Heart left ventricle (tissue), 16 donors: ENCODE measurements at regions not wholly inside any gene's neighbourhood (a gene's known extent, or its start where the extent isn't known, plus 50 kb on each side); places are given as distances from the start of the nearest gene placed in this dataset.

Experiments used
- ATAC-seq, 4 donors: fragments of 200-7000 bp; cut with Tn5 transposase; one replicate each; pipeline ENCODE4 v1.9.1; 2020 to 2022; ENCODE audit warnings: moderate library complexity in 4 of 4, mild to moderate bottlenecking in 3 of 4, moderate number of reproducible peaks in 1 of 4
- DNase-seq, 5 donors: peaks; one replicate each; pipeline ENCODE4 v3.0.0-alpha.2; 2020
- H3K27ac ChIP-seq, 12 donors: fragments of 200-600 bp; sonication (generic) in 4 of 12; one replicate each; pipeline versions ENCODE4 v1.5.0 to v1.8.0; 2016 to 2022; ENCODE audit warnings: mild to moderate bottlenecking in 2 of 12
- H3K27me3 ChIP-seq, 9 donors: fragments of 200-600 bp; sonication (generic) in 2 of 9; one replicate each; pipeline versions ENCODE4 v1.5.1 to v1.8.0; 2016 to 2022; ENCODE audit warnings: mild to moderate bottlenecking in 3 of 9
- H3K36me3 ChIP-seq, 9 donors: fragments of 200-600 bp; sonication (generic) in 2 of 9; one replicate each; pipeline versions ENCODE4 v1.5.0 to v1.8.0; 2018 to 2022; ENCODE audit warnings: mild to moderate bottlenecking in 2 of 9
- H3K4me1 ChIP-seq, 12 donors: fragments of 200-600 bp; sonication (generic) in 4 of 12; one replicate each; pipeline versions ENCODE4 v1.5.0 to v1.8.0; 2016 to 2022; ENCODE audit warnings: mild to moderate bottlenecking in 3 of 12
- H3K4me3 ChIP-seq, 12 donors: fragments of 200-600 bp; sonication (generic) in 4 of 12; one replicate each; pipeline versions ENCODE4 v1.5.0 to v1.8.0; 2017 to 2022; ENCODE audit warnings: mild to moderate bottlenecking in 9 of 12, moderate library complexity in 4 of 12
- H3K9me3 ChIP-seq, 12 donors: fragments of 200-600 bp; sonication (generic) in 4 of 12; one replicate each; pipeline versions ENCODE4 v1.5.0 to v1.8.0; 2016 to 2022; ENCODE audit warnings: mild to moderate bottlenecking in 1 of 12
- POLR2A ChIP-seq, 2 donors: fragments of 450-650 bp; IDR thresholded peaks; one replicate each; pipeline ENCODE4 v1.6.1; 2017; ENCODE audit warnings: antibody characterized with exemption in 2 of 2, mild to moderate bottlenecking in 2 of 2, moderate library complexity in 2 of 2
- WGBS, 4 donors: extraction: QIAGEN DNeasy Blood & Tissue Kit in 2 of 4; methylation state at CpG; one replicate each; pipeline versions ENCODE4 v1.1.5 to v1.1.7; 2013 to 2018; 5-methylcytosine and 5-hydroxymethylcytosine counted together
- intact Hi-C, 10 donors: fragments of 100-400 bp; cut with DNase I; formaldehyde crosslinking; loops; one replicate each; pipeline versions ENCODE4 v1.11.1 to v1.14.2; 2022
- TF ChIP-seq, protein P1 (sequence below), 12 donors: fragments of 200-600 bp; sonication (generic) in 4 of 12; IDR thresholded peaks; one replicate each; pipeline versions ENCODE4 v1.5.0 to v1.8.0; 2018 to 2022; ENCODE audit warnings: antibody characterized with exemption in 12 of 12, mild to moderate bottlenecking in 5 of 12
- donor health status: ischemic (EF 13 %, LVEDD 7.1; RV severe dilation, severe dysfunction).
- donor health status: healthy with polysubstance abuse.
- donor health status: DM: no; HTN: yes; CAD: no.
- donor health status: DM: no; HTN: no; CAD: no.
- donor health status: ischemic (EF 25% LVEDD 6.9; RV normal size, moderate dysfunction).
- donor health status: ischemic (EF 25% LVEDD 5.7; RV mildly dilated, moderate dysfunction).
- donor health status: healthy.
- donor health status: DM: yes; HTN: yes; CAD: no.
- donor health status: ischemic (EF 35%, LVEDD 5.7; RV mildly dilated, moderate dysfunction).
- donor health status: nonischemic (EF 11% LVEDD 7.7; RV severe dilation, severe dysfunction).
- donor health status: DM: yes; HTN: yes; CAD: no.
- donor health status: PGD.
- donor health status: ischemic (EF 29% LVEDD 5.4; RV normal size, mild dysfunction).
- donor health status: nonischemic (EF 23%, LVEDD 6.1; RV moderate dilation, normal function).

- Histone ChIP-seq H3K27me3 (no peaks in the 10 kb centered on the region), H3K4me3 (no peak overlapping the region), H3K9me3 (no peaks in the 10 kb centered on the region), H3K4me1 (peaks cover 0 to 6% (median 0%) of the 10 kb centered on the region in 12 donors), H3K27ac (no peak overlapping the region), H3K36me3 (no peaks in the 10 kb centered on the region)
- intact Hi-C loops, result no loop called here
- TF ChIP-seq POLR2A (IDR thresholded peaks at IDR 0.05), result no peak
- TF ChIP-seq, protein P1, sequence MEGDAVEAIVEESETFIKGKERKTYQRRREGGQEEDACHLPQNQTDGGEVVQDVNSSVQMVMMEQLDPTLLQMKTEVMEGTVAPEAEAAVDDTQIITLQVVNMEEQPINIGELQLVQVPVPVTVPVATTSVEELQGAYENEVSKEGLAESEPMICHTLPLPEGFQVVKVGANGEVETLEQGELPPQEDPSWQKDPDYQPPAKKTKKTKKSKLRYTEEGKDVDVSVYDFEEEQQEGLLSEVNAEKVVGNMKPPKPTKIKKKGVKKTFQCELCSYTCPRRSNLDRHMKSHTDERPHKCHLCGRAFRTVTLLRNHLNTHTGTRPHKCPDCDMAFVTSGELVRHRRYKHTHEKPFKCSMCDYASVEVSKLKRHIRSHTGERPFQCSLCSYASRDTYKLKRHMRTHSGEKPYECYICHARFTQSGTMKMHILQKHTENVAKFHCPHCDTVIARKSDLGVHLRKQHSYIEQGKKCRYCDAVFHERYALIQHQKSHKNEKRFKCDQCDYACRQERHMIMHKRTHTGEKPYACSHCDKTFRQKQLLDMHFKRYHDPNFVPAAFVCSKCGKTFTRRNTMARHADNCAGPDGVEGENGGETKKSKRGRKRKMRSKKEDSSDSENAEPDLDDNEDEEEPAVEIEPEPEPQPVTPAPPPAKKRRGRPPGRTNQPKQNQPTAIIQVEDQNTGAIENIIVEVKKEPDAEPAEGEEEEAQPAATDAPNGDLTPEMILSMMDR (IDR thresholded peaks at IDR 0.05), result no peak
- DNase-seq, result no peak
- no peak for ATAC-seq
- WGBS, 4 donors, result 62 to 73% (median 65%) methylated on average over 1 of the region's 1 CpG
Measured at GRCh38 chr10:61076572-61077114, 132.7 kb upstream of the RHOBTB1 start.

DNA sequence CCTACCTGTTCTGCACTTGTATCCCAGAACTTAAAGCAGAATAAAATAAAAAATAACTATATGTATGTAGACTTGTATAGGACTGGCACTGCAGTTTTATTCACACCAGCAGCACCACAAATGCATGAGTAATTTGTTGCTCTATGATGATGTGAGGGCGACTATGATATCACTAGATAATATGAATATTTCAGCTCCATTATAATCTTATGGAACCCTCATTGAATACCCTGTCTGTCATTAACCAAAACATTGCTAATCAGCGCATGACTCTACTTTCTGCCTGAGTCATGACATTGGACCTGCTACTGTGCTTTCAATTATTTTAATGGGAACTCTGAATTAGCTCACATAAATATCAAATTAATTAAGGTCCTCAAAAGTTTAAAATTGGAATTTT is 129.4 kb upstream of the RHOBTB1 start:
- TF ChIP-seq, protein P1 (IDR thresholded peaks at IDR 0.05), result no peak
- TF ChIP-seq POLR2A (IDR thresholded peaks at IDR 0.05), result no peak
- Histone ChIP-seq H3K4me3 (no peak overlapping the region), H3K4me1 (peaks cover 0 to 6% (median 0%) of the 10 kb centered on the region in 12 donors), H3K27ac (no peak overlapping the region), H3K9me3 (no peaks in the 10 kb centered on the region), H3K36me3 (no peaks in the 10 kb centered on the region), H3K27me3 (no peaks in the 10 kb centered on the region)
- ATAC-seq (no peak), DNase-seq (no peak)
- intact Hi-C loops, result no loop called here
- 88 to 91% (median 90%) methylated on average over 2 of the region's 2 CpGs for WGBS, 4 donors

GRCh38 chr10:61071580-61071979 is 127.6 kb upstream of the RHOBTB1 start:
- DNase-seq (no peak), ATAC-seq (no peak)
- no peak for TF ChIP-seq POLR2A (IDR thresholded peaks at IDR 0.05)
- TF ChIP-seq, protein P1 (IDR thresholded peaks at IDR 0.05), result no peak
- Histone ChIP-seq H3K4me3 (no peak overlapping the region), H3K4me1 (peaks cover 0 to 20% (median 0%) of the 10 kb centered on the region in 12 donors), H3K36me3 (no peaks in the 10 kb centered on the region), H3K27ac (no peak overlapping the region), H3K27me3 (no peaks in the 10 kb centered on the region), H3K9me3 (no peaks in the 10 kb centered on the region)
- intact Hi-C loops, result no loop called here
- WGBS, 4 donors, result 95 to 96% (median 96%) methylated on average over 3 of the region's 3 CpGs

DNA sequence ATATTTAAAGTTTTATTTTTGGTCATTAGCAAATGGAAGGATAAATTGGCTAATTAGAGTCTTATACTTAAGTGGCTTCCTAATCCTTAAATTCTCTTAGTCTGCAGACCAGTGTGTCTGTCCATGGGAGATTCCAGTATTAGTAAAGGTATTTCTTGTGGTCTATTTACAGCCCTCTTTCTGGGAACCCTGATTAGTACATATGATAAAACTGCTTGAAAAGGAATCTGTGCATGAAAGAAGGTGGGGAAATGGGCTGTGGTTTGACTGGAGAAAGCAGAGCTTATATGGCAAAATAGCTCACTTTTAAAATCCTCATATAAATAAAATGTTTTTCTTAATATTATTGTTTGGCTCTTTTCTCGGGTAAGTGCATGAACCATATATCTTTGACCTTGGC is 124.5 kb upstream of the RHOBTB1 start:
- no peaks in the 10 kb centered on the region for H3K9me3 ChIP-seq
- H3K27me3 ChIP-seq, result no peaks in the 10 kb centered on the region
- intact Hi-C loops, result no loop called here
- H3K27ac ChIP-seq, result no peak overlapping the region
- DNase-seq (no peak), ATAC-seq (peak in 1 of 4 donors; percentile 30)
- no peaks in the 10 kb centered on the region for H3K36me3 ChIP-seq
- 47 to 58% (median 51%) methylated on average over 1 of the region's 1 CpG for WGBS, 4 donors
- peaks cover 0 to 20% (median 0%) of the 10 kb centered on the region in 12 donors for H3K4me1 ChIP-seq
- H3K4me3 ChIP-seq, result no peak overlapping the region
- TF ChIP-seq, protein P1 (IDR thresholded peaks at IDR 0.05), result no peak
- TF ChIP-seq POLR2A (IDR thresholded peaks at IDR 0.05), result no peak
